IMR-90 (cell line): ENCODE measurements at regions not wholly inside any gene's neighbourhood (a gene's known extent, or its start where the extent isn't known, plus 50 kb on each side); places are given as distances from the start of the nearest gene placed in this dataset.

Experiments
- ATAC-seq: fragments of 200-7000 bp; cut with Tn5 transposase; 2 replicates; pipeline ENCODE4 v1.9.1; 2020; ENCODE audit warnings: low read depth, mild to moderate bottlenecking, moderate library complexity
- BruUV-seq: library from RNA; stranded (reverse); fragments of 400-500 nt; replicated peaks from 2 replicates; lab custom pipeline; 2021; lab: Mats Ljungman, UMichigan
- CTCF ChIA-PET: fragments of 300-600 bp; formaldehyde crosslinking; extraction: SDS; loops from one replicate; lab custom pipeline; 2021; ENCODE audit warnings: antibody characterized with exemption; lab: Yijun Ruan, JAX
- POLR2A ChIA-PET: fragments of 300-600 bp; sonication (Branson Sonifier 250); formaldehyde crosslinking; loops from one replicate; lab custom pipeline; 2022; ENCODE audit warnings: antibody characterized with exemption; ENCODE audit not compliant: unreplicated experiment; lab: Charles Lee
- DNase-seq: peaks from one replicate; pipeline ENCODE4 v3.0.0; 2013
- H2AFZ ChIP-seq: replicated peaks from 2 replicates; pipeline ENCODE3; 2013; ENCODE audit warnings: low read length, mild to moderate bottlenecking; ENCODE audit not compliant: poor library complexity
- H2AK5ac ChIP-seq: 2 replicates; pipeline ENCODE4 v1.6.1; 2013; ENCODE audit warnings: low read depth, low read length, inconsistent platforms
- H2AK9ac ChIP-seq: replicated peaks from 2 replicates; pipeline ENCODE3; 2013; ENCODE audit warnings: mild to moderate bottlenecking, low read depth, low read length, moderate library complexity; ENCODE audit not compliant: poor library complexity
- H2BK120ac ChIP-seq: 2 replicates; pipeline ENCODE4 v1.6.1; 2013; ENCODE audit warnings: low read depth, low read length, inconsistent platforms
- H2BK15ac ChIP-seq: 3 replicates; pipeline ENCODE4 v1.6.1; 2013; ENCODE audit warnings: low read depth, low read length, inconsistent platforms
- H2BK20ac ChIP-seq: 2 replicates; pipeline ENCODE4 v1.6.1; 2013; ENCODE audit warnings: low read depth, mild to moderate bottlenecking, inconsistent platforms, low read length, moderate library complexity
- H2BK5ac ChIP-seq: 2 replicates; pipeline ENCODE4 v1.6.1; 2013; ENCODE audit warnings: mild to moderate bottlenecking, low read depth, low read length, inconsistent platforms; ENCODE audit not compliant: poor library complexity, severe bottlenecking
- H3K14ac ChIP-seq: replicated peaks from 2 replicates; pipeline ENCODE4 v1.6.1; 2013; ENCODE audit warnings: low read depth, low read length, inconsistent platforms
- H3K18ac ChIP-seq: 2 replicates; pipeline ENCODE4 v1.6.1; 2013; ENCODE audit warnings: low read depth, low read length, control low read depth
- H3K23ac ChIP-seq: 2 replicates; pipeline ENCODE4 v1.6.1; 2013; ENCODE audit warnings: low read depth, low read length, inconsistent platforms
- H3K27ac ChIP-seq: 2 replicates; pipeline ENCODE4 v1.5.1; 2013; ENCODE audit warnings: mild to moderate bottlenecking, control low read depth, low read length; ENCODE audit not compliant: insufficient read depth
- H3K27me3 ChIP-seq: 2 replicates; pipeline ENCODE4 v1.6.1; 2013; ENCODE audit warnings: low read length; ENCODE audit not compliant: control insufficient read depth, insufficient read depth
- H3K36me3 ChIP-seq: 2 replicates; pipeline ENCODE4 v1.6.1; 2013; ENCODE audit warnings: low read length, mixed read lengths; ENCODE audit not compliant: control insufficient read depth, insufficient read depth
- H3K4ac ChIP-seq: 2 replicates; pipeline ENCODE4 v1.6.1; 2013; ENCODE audit warnings: low read depth, low read length, inconsistent platforms
- H3K4me1 ChIP-seq: 2 replicates; pipeline ENCODE4 v1.6.1; 2013; ENCODE audit warnings: low read length, mixed read lengths; ENCODE audit not compliant: control insufficient read depth, insufficient read depth
- H3K4me2 ChIP-seq: 2 replicates; pipeline ENCODE4 v1.6.1; 2013; ENCODE audit warnings: low read depth, mild to moderate bottlenecking, control low read depth, low read length, moderate library complexity
- H3K4me3 ChIP-seq: 2 replicates; pipeline ENCODE4 v1.5.1; 2013; ENCODE audit warnings: low read depth, mild to moderate bottlenecking, control low read depth, low read length, moderate library complexity; ENCODE audit not compliant: insufficient read depth
- H3K56ac ChIP-seq: 2 replicates; pipeline ENCODE4 v1.6.1; 2013; ENCODE audit warnings: low read length, inconsistent platforms; ENCODE audit not compliant: insufficient read depth; ENCODE audit errors: extremely low read depth
- H3K79me1 ChIP-seq, 2 experiments: 2 replicates each; pipeline ENCODE4 v1.6.1; 2013; ENCODE audit warnings: low read length in 2 of 2, inconsistent platforms in 1 of 2, low read depth in 1 of 2
- H3K9ac ChIP-seq: 2 replicates; pipeline ENCODE4 v1.6.1; 2013; ENCODE audit warnings: low read depth, low read length, control low read depth
- H3K9me1 ChIP-seq: 2 replicates; pipeline ENCODE4 v1.6.1; 2013; ENCODE audit warnings: low read length, inconsistent platforms; ENCODE audit not compliant: insufficient read depth
- H3K9me3 ChIP-seq: 2 replicates; pipeline ENCODE4 v1.6.1; 2013; ENCODE audit warnings: low read length; ENCODE audit not compliant: control insufficient read depth, insufficient read depth
- H4K20me1 ChIP-seq: 2 replicates; pipeline ENCODE4 v1.6.1; 2013; ENCODE audit warnings: low read length, inconsistent platforms; ENCODE audit not compliant: insufficient read depth
- H4K5ac ChIP-seq: 2 replicates; pipeline ENCODE4 v1.6.1; 2013; ENCODE audit warnings: mild to moderate bottlenecking, low read depth, low read length, control low read depth
- H4K8ac ChIP-seq, 2 experiments: 2 replicates each; pipeline ENCODE4 v1.6.1; 2013; ENCODE audit warnings: low read depth in 2 of 2, low read length in 2 of 2, control low read depth in 1 of 2, inconsistent platforms in 1 of 2
- H4K91ac ChIP-seq: 2 replicates; pipeline ENCODE4 v1.6.1; 2013; ENCODE audit warnings: low read depth, low read length, inconsistent platforms; ENCODE audit not compliant: insufficient read depth
- FOS ChIP-seq: fragments of 150-350 bp; IDR thresholded peaks from 2 replicates; pipeline ENCODE4 v1.6.1; 2016; ENCODE audit warnings: low read depth, low read length
- WGBS, 2 experiments: methylation state at CpG; one replicate each; pipeline versions ENCODE4 v1.1.5 to v1.1.7; 2013; ENCODE audit warnings: missing lambda C conversion rate in 2 of 2; ENCODE audit not compliant: insufficient read length in 1 of 2; ENCODE audit errors: extremely low coverage in 2 of 2; 5-methylcytosine and 5-hydroxymethylcytosine counted together
- dilution Hi-C: fragments of 300-500 bp; cut with HindIII; formaldehyde crosslinking; loops from one replicate; pipeline ENCODE4 v1.14.3; 2018; ENCODE audit warnings: low sequenced_read_pairs; ENCODE audit not compliant: unreplicated experiment
- in situ Hi-C: fragments of 300-500 bp; cut with MboI; formaldehyde crosslinking; loops from 3 replicates; pipeline ENCODE4 v1.14.3; 2019; ENCODE audit warnings: low sequenced_read_pairs, inconsistent platforms, mixed read lengths
- intact Hi-C: fragments of 100-400 bp; cut with micrococcal nuclease; formaldehyde crosslinking; loops from 2 replicates; pipeline ENCODE4 v1.10.0; 2022

GRCh38 chr10:118808601-118809356 is 54.0 kb upstream of the CACUL1 start:
- dilution Hi-C loops (no loop called here), intact Hi-C loops (no loop called here), in situ Hi-C loops (no loop called here)
- Histone ChIP-seq H2BK20ac (no peak overlapping the region), H3K27ac (no peak overlapping the region), H3K9ac (no peak overlapping the region), H3K9me3 (no peaks in the 10 kb centered on the region), H4K20me1 (no peaks in the 10 kb centered on the region), H2AFZ (peak overlapping the region; percentile 43), H3K27me3 (peaks cover 15% of the 10 kb centered on the region; the same call in 1 of the 2 replicates), H4K91ac (no peak overlapping the region), H3K36me3 (no peaks in the 10 kb centered on the region), H3K79me1 (no peaks in the 10 kb centered on the region), H4K5ac (no peak overlapping the region), H2AK9ac (no peak overlapping the region), H2AK5ac (no peak overlapping the region), H3K4me2 (no peak overlapping the region), H3K4me3 (no peak overlapping the region), H3K56ac (no peak overlapping the region), H3K18ac (no peak overlapping the region), H3K4me1 (no peaks in the 10 kb centered on the region), H2BK120ac (no peak overlapping the region), H3K4ac (no peak overlapping the region), H4K8ac (no peak overlapping the region), H3K23ac (no peak overlapping the region), H3K14ac (no peak overlapping the region), H3K9me1 (no peaks in the 10 kb centered on the region), H2BK5ac (no peak overlapping the region), H2BK15ac (no peak overlapping the region)
- 46% methylated on average over 8 of the region's 21 CpGs; no CpG with 5 or more reads in 1 of the 2 experiments for WGBS, 2 experiments
- BruUV-seq, result no TSS peak
- TF ChIP-seq FOS, result no peak
- ChIA-PET CTCF (no interaction called here), POLR2A (no interaction called here)
- DNase-seq, result no peak
- no peak for ATAC-seq
